Heart right ventricle (tissue), 16 donors: ENCODE measurements at regions not wholly inside any gene's neighbourhood (a gene's known extent, or its start where the extent isn't known, plus 50 kb on each side); places are given as distances from the start of the nearest gene placed in this dataset.

Source experiments
- ATAC-seq, 8 donors: fragments of 200-7000 bp; cut with Tn5 transposase; one replicate each; pipeline ENCODE4 v1.9.1; 2020; ENCODE audit warnings: mild to moderate bottlenecking in 8 of 8, moderate library complexity in 8 of 8, moderate number of reproducible peaks in 1 of 8
- DNase-seq, 2 donors: peaks; one replicate each; pipeline ENCODE4 v3.0.0-alpha.2; 2020
- H3K27ac ChIP-seq, 10 donors: fragments of 200-600 bp; sonication (generic) in 2 of 10; one replicate each; pipeline versions ENCODE4 v1.5.0 to v1.8.0; 2020 to 2022; ENCODE audit warnings: mild to moderate bottlenecking in 3 of 10
- H3K27me3 ChIP-seq, 7 donors: fragments of 200-600 bp; one replicate each; pipeline ENCODE4 v1.8.0; 2021 to 2022; ENCODE audit warnings: mild to moderate bottlenecking in 2 of 7
- H3K36me3 ChIP-seq, 9 donors: fragments of 200-600 bp; sonication (generic) in 1 of 9; one replicate each; pipeline versions ENCODE4 v1.5.0 to v1.8.0; 2020 to 2022; ENCODE audit warnings: mild to moderate bottlenecking in 2 of 9
- H3K4me1 ChIP-seq, 9 donors: fragments of 200-600 bp; sonication (generic) in 1 of 9; one replicate each; pipeline versions ENCODE4 v1.5.0 to v1.8.0; 2020 to 2022; ENCODE audit warnings: mild to moderate bottlenecking in 4 of 9
- H3K4me3 ChIP-seq, 10 donors: fragments of 200-600 bp; sonication (generic) in 2 of 10; one replicate each; pipeline versions ENCODE4 v1.5.0 to v1.8.0; 2020 to 2022; ENCODE audit warnings: mild to moderate bottlenecking in 7 of 10, moderate library complexity in 2 of 10
- H3K9me3 ChIP-seq, 11 donors: fragments of 200-600 bp in 10 of 11; sonication (generic) in 2 of 11; one replicate each; pipeline versions ENCODE4 v1.5.0 to v1.8.0; 2013 to 2022; ENCODE audit warnings: mild to moderate bottlenecking in 2 of 11, control low read depth in 1 of 11, moderate library complexity in 1 of 11
- WGBS, 2 donors: extraction: QIAGEN DNeasy Blood & Tissue Kit; methylation state at CpG; one replicate each; pipeline ENCODE4 v1.1.7; 2013; ENCODE audit warnings: inconsistent platforms in 1 of 2; 5-methylcytosine and 5-hydroxymethylcytosine counted together
- intact Hi-C, 10 donors: fragments of 100-400 bp; cut with DNase I; formaldehyde crosslinking; loops; one replicate each; pipeline versions ENCODE4 v1.11.1 to v1.14.2; 2022
- TF ChIP-seq, protein P1 (sequence below), 9 donors: fragments of 200-600 bp; sonication (generic) in 2 of 9; IDR thresholded peaks; one replicate each; pipeline versions ENCODE4 v1.5.0 to v1.8.0; 2021 to 2022; ENCODE audit warnings: antibody characterized with exemption in 9 of 9, mild to moderate bottlenecking in 5 of 9, moderate library complexity in 1 of 9
- donor health status: Arrhythmogenic right ventricular cardiomyopathy.
- donor health status: ischemic (EF 13 %, LVEDD 7.1; RV severe dilation, severe dysfunction).
- donor health status: healthy with polysubstance abuse.
- donor health status: DM: no; HTN: yes; CAD: no.
- donor health status: DM: no; HTN: no; CAD: no.
- donor health status: ischemic (EF 25% LVEDD 6.9; RV normal size, moderate dysfunction).
- donor health status: ischemic (EF 25% LVEDD 5.7; RV mildly dilated, moderate dysfunction).
- donor health status: healthy.
- donor health status: DM: yes; HTN: yes; CAD: no.
- donor health status: Ischemic cardiomyopathy.
- donor health status: ischemic (EF 35%, LVEDD 5.7; RV mildly dilated, moderate dysfunction).
- donor health status: nonischemic (EF 11% LVEDD 7.7; RV severe dilation, severe dysfunction).
- donor health status: DM: yes; HTN: yes; CAD: no.
- donor health status: PGD.
- donor health status: ischemic (EF 29% LVEDD 5.4; RV normal size, mild dysfunction).
- donor health status: nonischemic (EF 23%, LVEDD 6.1; RV moderate dilation, normal function).

DNA sequence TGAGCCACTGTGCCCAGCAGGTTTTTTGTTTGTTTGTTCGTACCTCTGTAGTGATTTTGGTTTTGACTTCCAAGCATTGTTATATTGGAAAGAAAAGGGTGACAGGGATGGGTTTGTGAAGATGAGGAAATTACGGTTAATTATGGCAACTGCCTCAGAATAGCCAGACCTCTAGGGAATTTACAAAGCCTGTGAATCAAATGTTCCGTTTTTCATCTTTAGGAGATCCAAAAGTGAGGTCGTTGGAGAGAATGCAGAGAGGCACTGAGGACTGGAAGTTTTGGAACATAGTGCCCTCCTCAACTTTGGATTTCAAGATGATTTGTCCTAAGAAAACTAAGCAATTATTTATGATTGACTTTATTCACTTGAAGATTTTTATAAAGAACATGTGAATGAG, 54.5 kb upstream of the EVL start:
- DNase-seq (no peak), ATAC-seq (peak in 4 of 8 donors; percentile 25 to 66 (median 50))
- Histone ChIP-seq H3K27ac (peak overlapping the region in 3 of 10 donors; percentile 8 to 49 (median 22)), H3K4me1 (peaks cover 2 to 53% (median 29%) of the 10 kb centered on the region in 9 donors), H3K36me3 (no peaks in the 10 kb centered on the region), H3K9me3 (no peaks in the 10 kb centered on the region), H3K27me3 (no peaks in the 10 kb centered on the region), H3K4me3 (no peak overlapping the region)
- TF ChIP-seq, protein P1, sequence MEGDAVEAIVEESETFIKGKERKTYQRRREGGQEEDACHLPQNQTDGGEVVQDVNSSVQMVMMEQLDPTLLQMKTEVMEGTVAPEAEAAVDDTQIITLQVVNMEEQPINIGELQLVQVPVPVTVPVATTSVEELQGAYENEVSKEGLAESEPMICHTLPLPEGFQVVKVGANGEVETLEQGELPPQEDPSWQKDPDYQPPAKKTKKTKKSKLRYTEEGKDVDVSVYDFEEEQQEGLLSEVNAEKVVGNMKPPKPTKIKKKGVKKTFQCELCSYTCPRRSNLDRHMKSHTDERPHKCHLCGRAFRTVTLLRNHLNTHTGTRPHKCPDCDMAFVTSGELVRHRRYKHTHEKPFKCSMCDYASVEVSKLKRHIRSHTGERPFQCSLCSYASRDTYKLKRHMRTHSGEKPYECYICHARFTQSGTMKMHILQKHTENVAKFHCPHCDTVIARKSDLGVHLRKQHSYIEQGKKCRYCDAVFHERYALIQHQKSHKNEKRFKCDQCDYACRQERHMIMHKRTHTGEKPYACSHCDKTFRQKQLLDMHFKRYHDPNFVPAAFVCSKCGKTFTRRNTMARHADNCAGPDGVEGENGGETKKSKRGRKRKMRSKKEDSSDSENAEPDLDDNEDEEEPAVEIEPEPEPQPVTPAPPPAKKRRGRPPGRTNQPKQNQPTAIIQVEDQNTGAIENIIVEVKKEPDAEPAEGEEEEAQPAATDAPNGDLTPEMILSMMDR (IDR thresholded peaks at IDR 0.05) = no peak
- 37 to 44% methylated on average over 4 of the region's 4 CpGs for WGBS, 2 donors
- intact Hi-C loops = no loop called here

DNA sequence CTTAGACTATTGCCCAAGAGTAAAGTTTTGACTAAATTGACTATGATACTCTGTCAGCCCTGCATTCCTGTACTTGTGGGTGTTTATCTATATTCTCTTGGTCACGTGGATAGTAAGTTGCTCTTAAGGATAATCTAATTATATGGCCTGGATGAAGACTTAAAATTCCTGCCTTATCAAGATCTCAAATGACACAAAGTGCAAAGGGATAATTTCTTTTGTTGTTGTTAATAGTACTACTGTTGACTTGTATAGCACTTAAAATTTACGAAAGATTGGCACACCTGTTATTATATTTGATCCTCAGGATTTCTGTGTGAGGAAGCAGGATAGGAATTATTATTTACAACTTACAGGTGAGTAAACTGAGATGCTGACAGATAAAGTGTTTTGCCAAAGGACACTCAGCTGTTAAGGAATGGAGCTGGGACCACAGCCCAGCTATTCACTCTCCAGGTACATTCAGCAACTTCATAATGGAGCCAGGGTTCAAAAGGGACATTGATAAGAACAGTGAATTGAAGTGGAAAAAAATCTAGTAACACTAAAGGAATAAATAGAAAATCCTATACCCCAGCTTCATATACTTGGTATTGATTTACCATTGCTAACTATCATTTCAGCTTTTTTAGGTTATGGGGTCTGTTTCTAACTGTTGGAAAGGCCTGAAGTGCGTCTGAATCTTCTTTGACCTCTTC, 53.4 kb upstream of the EVL start:
- intact Hi-C loops = no loop called here
- DNase-seq (no peak), ATAC-seq (no peak)
- Histone ChIP-seq H3K4me1 (peaks cover 2 to 55% (median 29%) of the 10 kb centered on the region in 9 donors), H3K36me3 (no peaks in the 10 kb centered on the region), H3K27ac (peak overlapping the region in 2 of 10 donors; percentile 11 to 29), H3K27me3 (no peaks in the 10 kb centered on the region), H3K9me3 (no peaks in the 10 kb centered on the region), H3K4me3 (no peak overlapping the region)
- TF ChIP-seq, protein P1 (IDR thresholded peaks at IDR 0.05) = no peak
- WGBS, 2 donors = 68 to 75% methylated on average over 3 of the region's 3 CpGs

DNA sequence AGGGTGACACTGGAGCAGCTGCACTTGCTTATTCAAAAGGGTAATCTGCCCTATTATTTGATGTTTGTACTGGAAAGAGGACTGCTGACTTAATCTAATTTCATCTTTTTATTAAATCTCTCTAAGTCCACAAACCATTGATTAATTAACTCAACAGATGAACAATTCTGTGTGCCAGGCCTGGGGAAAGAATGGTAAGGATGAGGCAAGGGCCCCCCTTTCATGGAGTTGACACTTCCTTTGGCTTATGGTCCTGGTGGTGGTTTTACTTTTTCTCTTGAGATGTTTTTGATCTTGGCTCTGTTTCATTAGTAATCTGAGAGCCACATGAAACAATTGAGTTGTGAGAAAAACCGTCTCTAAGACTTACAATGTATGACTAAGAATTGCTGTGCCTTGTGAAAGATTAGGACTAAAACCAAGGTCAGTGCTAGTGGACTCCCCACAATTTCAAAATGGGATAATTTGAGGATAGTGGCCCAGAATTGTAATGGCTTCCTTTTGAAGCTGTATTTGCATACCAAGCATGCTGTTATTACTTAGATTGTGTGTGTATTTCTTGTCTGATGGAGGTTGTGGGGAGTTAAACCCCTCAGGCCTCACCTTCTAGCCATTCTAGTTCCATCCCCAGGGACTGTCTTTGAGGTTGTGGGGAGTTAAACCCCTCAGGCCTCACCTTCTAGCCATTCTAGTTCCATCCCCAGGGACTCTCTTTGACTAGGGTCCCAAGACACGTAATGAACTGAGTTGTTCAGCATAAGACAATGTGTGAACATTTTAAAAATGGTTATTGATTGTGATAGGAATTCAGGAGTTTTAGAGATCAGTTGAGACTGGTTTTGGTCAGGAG, 52.5 kb upstream of the EVL start:
- DNase-seq (no peak), ATAC-seq (no peak)
- Histone ChIP-seq H3K27me3 (no peaks in the 10 kb centered on the region), H3K4me1 (peaks cover 2 to 56% (median 22%) of the 10 kb centered on the region in 9 donors), H3K9me3 (no peaks in the 10 kb centered on the region), H3K27ac (peak overlapping the region in 1 of 10 donors; percentile 29), H3K36me3 (no peaks in the 10 kb centered on the region), H3K4me3 (no peak overlapping the region)
- 75 to 76% methylated on average over 2 of the region's 2 CpGs for WGBS, 2 donors
- TF ChIP-seq, protein P1 (IDR thresholded peaks at IDR 0.05) = no peak
- intact Hi-C loops = no loop called here

DNA sequence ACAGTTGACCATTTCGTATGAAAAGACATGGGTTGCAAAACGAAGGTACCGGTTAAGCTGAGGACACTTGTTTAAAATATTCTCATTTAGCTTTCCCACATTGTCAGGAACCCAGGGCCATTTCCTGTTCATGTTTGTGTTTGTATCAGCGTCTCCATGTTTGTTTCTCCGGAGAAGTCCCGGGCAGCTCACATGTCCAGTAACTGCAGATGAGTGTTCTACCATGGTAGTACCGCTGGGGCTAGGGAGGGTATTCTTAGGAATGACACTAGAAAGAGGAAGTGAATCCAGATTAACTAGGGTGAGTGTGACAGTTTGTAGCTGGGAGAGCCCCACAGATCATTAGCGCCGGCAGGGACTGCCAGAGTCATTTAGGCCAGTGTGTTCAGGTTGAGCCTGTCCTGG, 50.0 kb upstream of the EVL start:
- no peak for DNase-seq
- Histone ChIP-seq H3K27ac (no peak overlapping the region), H3K27me3 (no peaks in the 10 kb centered on the region), H3K9me3 (no peaks in the 10 kb centered on the region), H3K4me3 (no peak overlapping the region), H3K4me1 (peaks cover 2 to 71% (median 28%) of the 10 kb centered on the region in 9 donors), H3K36me3 (no peaks in the 10 kb centered on the region)
- WGBS, 2 donors = 62 to 70% methylated on average over 9 of the region's 9 CpGs
- ATAC-seq = peak in 1 of 8 donors; percentile 41
- TF ChIP-seq, protein P1 (IDR thresholded peaks at IDR 0.05) = no peak
- intact Hi-C loops = no loop called here
